Hepatocyte (in vitro differentiated cells): ENCODE measurements at regions not wholly inside any gene's neighbourhood (a gene's known extent, or its start where the extent isn't known, plus 50 kb on each side); places are given as distances from the start of the nearest gene placed in this dataset.

Experiments used
- EZH2 ChIP-seq: fragments of 200-600 bp; sonication (generic); IDR thresholded peaks from 2 replicates; pipeline ENCODE4 v1.6.1; 2016; ENCODE audit warnings: antibody characterized with exemption, mild to moderate bottlenecking, borderline replicate concordance
- TF ChIP-seq, protein P1 (sequence below): fragments of 200-600 bp; sonication (generic); IDR thresholded peaks from 2 replicates; pipeline ENCODE4 v1.5.1; 2016; ENCODE audit warnings: antibody characterized with exemption, mild to moderate bottlenecking; ENCODE audit not compliant: poor library complexity

DNA sequence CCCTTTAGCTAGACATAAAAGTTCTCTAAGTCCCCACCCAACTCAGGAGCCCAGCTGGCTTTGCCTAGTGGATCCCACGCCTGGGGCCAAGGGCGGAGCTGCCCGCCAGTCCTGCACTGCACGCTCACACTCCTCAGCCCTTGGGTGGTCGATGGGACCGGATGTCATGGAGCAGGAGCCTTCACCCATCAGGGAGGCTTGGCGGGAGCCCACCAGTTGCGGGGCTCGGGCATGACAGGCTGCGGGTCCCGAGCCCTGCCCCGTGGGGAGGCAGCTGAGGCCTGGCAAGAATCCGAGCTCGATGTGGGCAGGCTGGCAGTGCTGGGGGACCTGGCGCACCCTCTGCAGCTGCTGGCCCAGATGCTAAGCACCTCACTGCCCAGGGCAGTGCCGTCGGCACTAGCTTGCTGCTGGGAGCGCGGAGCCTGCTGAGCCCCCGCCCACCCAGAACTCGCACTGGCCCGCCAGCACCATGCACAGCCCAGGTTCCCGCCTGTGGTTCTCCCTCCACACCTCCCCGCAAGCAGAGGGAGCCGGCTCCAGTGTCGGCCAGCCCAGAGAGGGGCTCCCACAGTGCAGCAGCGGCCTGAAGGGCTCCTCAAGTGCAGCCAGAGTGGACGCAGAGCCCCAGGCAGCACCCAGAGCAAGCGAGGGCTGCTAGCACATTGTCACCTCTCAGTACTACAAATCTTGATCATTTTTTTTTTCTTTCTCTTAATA, 391.4 kb upstream of the NDN start:
- no peak for TF ChIP-seq EZH2
- TF ChIP-seq, protein P1, sequence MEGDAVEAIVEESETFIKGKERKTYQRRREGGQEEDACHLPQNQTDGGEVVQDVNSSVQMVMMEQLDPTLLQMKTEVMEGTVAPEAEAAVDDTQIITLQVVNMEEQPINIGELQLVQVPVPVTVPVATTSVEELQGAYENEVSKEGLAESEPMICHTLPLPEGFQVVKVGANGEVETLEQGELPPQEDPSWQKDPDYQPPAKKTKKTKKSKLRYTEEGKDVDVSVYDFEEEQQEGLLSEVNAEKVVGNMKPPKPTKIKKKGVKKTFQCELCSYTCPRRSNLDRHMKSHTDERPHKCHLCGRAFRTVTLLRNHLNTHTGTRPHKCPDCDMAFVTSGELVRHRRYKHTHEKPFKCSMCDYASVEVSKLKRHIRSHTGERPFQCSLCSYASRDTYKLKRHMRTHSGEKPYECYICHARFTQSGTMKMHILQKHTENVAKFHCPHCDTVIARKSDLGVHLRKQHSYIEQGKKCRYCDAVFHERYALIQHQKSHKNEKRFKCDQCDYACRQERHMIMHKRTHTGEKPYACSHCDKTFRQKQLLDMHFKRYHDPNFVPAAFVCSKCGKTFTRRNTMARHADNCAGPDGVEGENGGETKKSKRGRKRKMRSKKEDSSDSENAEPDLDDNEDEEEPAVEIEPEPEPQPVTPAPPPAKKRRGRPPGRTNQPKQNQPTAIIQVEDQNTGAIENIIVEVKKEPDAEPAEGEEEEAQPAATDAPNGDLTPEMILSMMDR = no peak
